Ascending aorta (tissue), 2 donors: ENCODE measurements at regions not wholly inside any gene's neighbourhood (a gene's known extent, or its start where the extent isn't known, plus 50 kb on each side); places are given as distances from the start of the nearest gene placed in this dataset.

Source experiments
- DNase-seq, 2 donors: peaks; one replicate each; pipeline ENCODE4 v3.0.0-alpha.2; 2019; ENCODE audit warnings: low spot score in 2 of 2
- H3K27ac ChIP-seq, 2 donors: fragments of 200-600 bp; sonication (generic); one replicate each; pipeline ENCODE4 v1.5.1; 2016 to 2017; ENCODE audit warnings: mild to moderate bottlenecking in 1 of 2
- H3K27me3 ChIP-seq: fragments of 200-600 bp; sonication (generic); one replicate; pipeline ENCODE4 v1.5.1; 2017
- H3K36me3 ChIP-seq, 2 donors: fragments of 200-600 bp; sonication (generic); one replicate each; pipeline ENCODE4 v1.5.1; 2016
- H3K4me1 ChIP-seq, 2 donors: fragments of 200-600 bp; sonication (generic); one replicate each; pipeline ENCODE4 v1.5.1; 2016 to 2017; ENCODE audit warnings: mild to moderate bottlenecking in 1 of 2
- H3K4me3 ChIP-seq, 2 donors: fragments of 200-600 bp; sonication (generic); one replicate each; pipeline ENCODE4 v1.5.1; 2016 to 2017; ENCODE audit warnings: mild to moderate bottlenecking in 1 of 2
- H3K9me3 ChIP-seq, 2 donors: fragments of 200-600 bp; sonication (generic); one replicate each; pipeline ENCODE4 v1.5.1; 2016
- intact Hi-C: fragments of 100-400 bp; cut with DNase I; formaldehyde crosslinking; loops from one replicate; pipeline ENCODE4 v1.15.1; 2023
- TF ChIP-seq, protein P1 (sequence below), 3 experiments: fragments of 200-600 bp in 2 of 3; fragments of 450-650 bp in 1 of 3; sonication (generic) in 2 of 3; IDR thresholded peaks; one replicate each; pipeline ENCODE4 v1.5.1; 2016 to 2019; ENCODE audit warnings: antibody characterized with exemption in 3 of 3, mild to moderate bottlenecking in 1 of 3, moderate library complexity in 1 of 3

DNA sequence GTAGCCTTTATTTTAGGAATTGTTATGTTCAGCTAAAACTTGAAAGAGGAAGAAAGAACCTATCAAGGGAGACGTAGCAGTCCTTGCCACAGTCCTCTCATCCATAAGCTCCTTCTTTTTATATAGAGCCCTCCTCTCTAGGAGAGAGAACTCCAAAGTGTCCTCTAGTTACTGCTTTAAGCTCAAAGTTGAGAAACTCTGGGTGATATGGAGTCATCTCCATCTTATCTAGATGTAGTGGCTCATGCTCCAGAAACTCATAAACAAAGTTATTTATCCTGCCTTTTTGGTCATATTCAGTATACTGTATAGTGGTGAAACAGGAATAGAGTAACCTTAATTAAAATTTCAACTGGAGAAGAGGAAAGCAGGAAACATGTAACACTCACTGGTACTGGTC is 90.4 kb upstream of the ATF7IP start:
- Histone ChIP-seq H3K9me3 (peaks cover 0 to 5% of the 10 kb centered on the region in 2 donors), H3K27ac (no peak overlapping the region), H3K4me3 (no peak overlapping the region), H3K4me1 (no peaks in the 10 kb centered on the region), H3K27me3 (no peaks in the 10 kb centered on the region), H3K36me3 (no peaks in the 10 kb centered on the region)
- intact Hi-C loops: no loop called here
- TF ChIP-seq, protein P1, sequence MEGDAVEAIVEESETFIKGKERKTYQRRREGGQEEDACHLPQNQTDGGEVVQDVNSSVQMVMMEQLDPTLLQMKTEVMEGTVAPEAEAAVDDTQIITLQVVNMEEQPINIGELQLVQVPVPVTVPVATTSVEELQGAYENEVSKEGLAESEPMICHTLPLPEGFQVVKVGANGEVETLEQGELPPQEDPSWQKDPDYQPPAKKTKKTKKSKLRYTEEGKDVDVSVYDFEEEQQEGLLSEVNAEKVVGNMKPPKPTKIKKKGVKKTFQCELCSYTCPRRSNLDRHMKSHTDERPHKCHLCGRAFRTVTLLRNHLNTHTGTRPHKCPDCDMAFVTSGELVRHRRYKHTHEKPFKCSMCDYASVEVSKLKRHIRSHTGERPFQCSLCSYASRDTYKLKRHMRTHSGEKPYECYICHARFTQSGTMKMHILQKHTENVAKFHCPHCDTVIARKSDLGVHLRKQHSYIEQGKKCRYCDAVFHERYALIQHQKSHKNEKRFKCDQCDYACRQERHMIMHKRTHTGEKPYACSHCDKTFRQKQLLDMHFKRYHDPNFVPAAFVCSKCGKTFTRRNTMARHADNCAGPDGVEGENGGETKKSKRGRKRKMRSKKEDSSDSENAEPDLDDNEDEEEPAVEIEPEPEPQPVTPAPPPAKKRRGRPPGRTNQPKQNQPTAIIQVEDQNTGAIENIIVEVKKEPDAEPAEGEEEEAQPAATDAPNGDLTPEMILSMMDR (IDR thresholded peaks at IDR 0.05): no peak
- no peak for DNase-seq

DNA sequence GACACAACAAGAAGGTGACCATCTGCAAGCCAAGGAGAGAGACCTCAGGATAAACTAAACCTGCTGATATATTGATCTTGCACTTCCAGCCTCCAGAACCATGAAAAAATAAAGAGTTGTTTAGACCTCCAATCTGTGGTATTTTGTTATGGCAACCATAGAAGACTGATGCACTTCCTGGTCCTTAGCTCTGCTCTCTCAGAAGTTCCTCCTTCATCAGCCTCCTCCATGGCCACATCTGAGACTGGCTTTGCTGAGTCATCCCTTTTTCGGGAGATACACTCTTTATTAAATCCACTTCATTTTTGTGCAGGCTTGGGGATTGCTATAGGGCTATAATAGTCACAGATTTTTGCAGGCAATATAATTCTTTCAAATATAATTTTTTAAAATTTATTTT is 89.6 kb upstream of the ATF7IP start:
- no peaks in the 10 kb centered on the region for H3K36me3 ChIP-seq
- intact Hi-C loops: no loop called here
- H3K4me1 ChIP-seq: no peaks in the 10 kb centered on the region
- H3K9me3 ChIP-seq: no peaks in the 10 kb centered on the region
- TF ChIP-seq, protein P1 (IDR thresholded peaks at IDR 0.05): no peak
- DNase-seq: no peak
- no peaks in the 10 kb centered on the region for H3K27me3 ChIP-seq
- H3K4me3 ChIP-seq: no peak overlapping the region
- H3K27ac ChIP-seq: no peak overlapping the region

GRCh38 chr12:14278294-14278953 is 87.1 kb upstream of the ATF7IP start:
- H3K36me3 ChIP-seq: no peaks in the 10 kb centered on the region
- no peaks in the 10 kb centered on the region for H3K27me3 ChIP-seq
- no peaks in the 10 kb centered on the region for H3K9me3 ChIP-seq
- TF ChIP-seq, protein P1 (IDR thresholded peaks at IDR 0.05): no peak
- DNase-seq: no peak
- H3K27ac ChIP-seq: peak overlapping the region in 1 of 2 donors; percentile 14
- no peak overlapping the region for H3K4me3 ChIP-seq
- intact Hi-C loops: no loop called here
- H3K4me1 ChIP-seq: no peaks in the 10 kb centered on the region

DNA sequence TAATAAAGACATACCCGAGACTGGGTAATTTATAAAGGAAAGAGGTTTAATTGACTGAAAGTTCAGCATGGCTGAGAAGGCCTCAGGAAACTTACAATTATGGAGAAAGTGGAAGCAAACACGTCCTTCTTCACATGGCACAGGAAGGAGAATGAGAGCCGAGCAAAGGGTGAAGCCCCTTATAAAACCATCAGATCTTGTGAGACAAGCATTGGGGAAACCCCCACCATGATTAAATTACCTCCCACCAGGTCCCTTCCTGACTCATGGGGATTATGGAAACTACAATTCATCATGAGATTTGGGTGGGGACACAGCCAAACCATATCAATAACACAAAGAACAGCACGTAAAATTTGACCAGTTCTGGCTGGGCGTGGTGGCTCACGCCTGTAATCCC is 85.6 kb upstream of the ATF7IP start:
- no peaks in the 10 kb centered on the region for H3K27me3 ChIP-seq
- H3K36me3 ChIP-seq: no peaks in the 10 kb centered on the region
- no peaks in the 10 kb centered on the region for H3K9me3 ChIP-seq
- intact Hi-C loops: no loop called here
- TF ChIP-seq, protein P1 (IDR thresholded peaks at IDR 0.05): no peak
- no peak overlapping the region for H3K27ac ChIP-seq
- no peaks in the 10 kb centered on the region for H3K4me1 ChIP-seq
- DNase-seq: no peak
- no peak overlapping the region for H3K4me3 ChIP-seq

GRCh38 chr12:14280921-14281320 is 84.6 kb upstream of the ATF7IP start:
- TF ChIP-seq, protein P1 (IDR thresholded peaks at IDR 0.05): no peak
- DNase-seq: no peak

GRCh38 chr12:14281539-14281938 is 83.9 kb upstream of the ATF7IP start:
- TF ChIP-seq, protein P1 (IDR thresholded peaks at IDR 0.05): no peak
- no peak for DNase-seq
- Histone ChIP-seq H3K9me3 (no peaks in the 10 kb centered on the region), H3K27me3 (no peaks in the 10 kb centered on the region), H3K4me3 (no peak overlapping the region), H3K4me1 (no peaks in the 10 kb centered on the region), H3K27ac (no peak overlapping the region), H3K36me3 (no peaks in the 10 kb centered on the region)
- intact Hi-C loops: no loop called here

More at GRCh38 chr12:14280921-14281320, 84.6 kb upstream of the ATF7IP start:
- Histone ChIP-seq H3K27ac (no peak overlapping the region), H3K4me1 (no peaks in the 10 kb centered on the region), H3K9me3 (no peaks in the 10 kb centered on the region), H3K36me3 (no peaks in the 10 kb centered on the region), H3K27me3 (no peaks in the 10 kb centered on the region), H3K4me3 (no peak overlapping the region)
- intact Hi-C loops: no loop called here
